Loucy (cell line): ENCODE measurements at regions not wholly inside any gene's neighbourhood (a gene's known extent, or its start where the extent isn't known, plus 50 kb on each side); places are given as distances from the start of the nearest gene placed in this dataset.

ENCODE experiments used
- H2AFZ ChIP-seq: fragments of 200-600 bp; sonication (generic); 2 replicates; pipeline ENCODE4 v1.6.0; 2016; ENCODE audit warnings: antibody characterized with exemption, mild to moderate bottlenecking, low read length, moderate library complexity
- H3F3A ChIP-seq: fragments of 200-600 bp; 2 replicates; pipeline ENCODE4 v1.6.0; 2016; ENCODE audit warnings: antibody characterized with exemption, low read depth, mild to moderate bottlenecking
- H3K27me3 ChIP-seq: fragments of 200-600 bp; sonication (generic); 2 replicates; pipeline ENCODE4 v1.6.1; 2014; ENCODE audit warnings: low read length, mild to moderate bottlenecking; ENCODE audit not compliant: insufficient read depth, poor library complexity, severe bottlenecking
- H3K36me3 ChIP-seq: fragments of 200-600 bp; sonication (generic); 2 replicates; pipeline ENCODE4 v1.6.1; 2016; ENCODE audit warnings: low read length; ENCODE audit not compliant: insufficient read depth
- H3K4me1 ChIP-seq: fragments of 200-600 bp; sonication (generic); 2 replicates; pipeline ENCODE4 v1.5.1; 2014; ENCODE audit warnings: low read length, mild to moderate bottlenecking; ENCODE audit not compliant: insufficient read depth, poor library complexity, severe bottlenecking
- H3K4me2 ChIP-seq: fragments of 200-600 bp; sonication (generic); 2 replicates; pipeline ENCODE4 v1.6.0; 2014; ENCODE audit warnings: antibody characterized with exemption, low read length, low read depth, mild to moderate bottlenecking; ENCODE audit not compliant: poor library complexity, severe bottlenecking
- H3K4me3 ChIP-seq: fragments of 200-600 bp; sonication (generic); 2 replicates; pipeline ENCODE4 v1.5.1; 2014; ENCODE audit warnings: low read length, mild to moderate bottlenecking, mixed read lengths; ENCODE audit not compliant: poor library complexity, severe bottlenecking
- H3K79me2 ChIP-seq: fragments of 200-600 bp; sonication (generic); 2 replicates; pipeline ENCODE4 v1.6.1; 2014; ENCODE audit warnings: low read length; ENCODE audit not compliant: insufficient read depth
- H3K9ac ChIP-seq: fragments of 200-600 bp; sonication (generic); 2 replicates; pipeline ENCODE4 v1.6.0; 2014; ENCODE audit warnings: mild to moderate bottlenecking, low read depth, low read length, moderate library complexity; ENCODE audit not compliant: poor library complexity, severe bottlenecking
- H3K9me2 ChIP-seq: fragments of 200-600 bp; sonication (generic); replicated peaks from 2 replicates; pipeline ENCODE4 v1.6.1; 2016; ENCODE audit warnings: low read depth, low read length, mixed read lengths
- H3K9me3 ChIP-seq: fragments of 200-600 bp; sonication (generic); 2 replicates; pipeline ENCODE4 v1.6.1; 2014; ENCODE audit warnings: mild to moderate bottlenecking, antibody characterized with exemption, low read length, low read depth; ENCODE audit not compliant: insufficient read depth
- H4K20me1 ChIP-seq: fragments of 200-600 bp; sonication (generic); 2 replicates; pipeline ENCODE4 v1.6.0; 2014; ENCODE audit warnings: antibody characterized with exemption, low read length, mild to moderate bottlenecking; ENCODE audit not compliant: insufficient read depth, poor library complexity, severe bottlenecking
- EZH2phosphoT487 ChIP-seq: fragments of 200-600 bp; IDR thresholded peaks from 2 replicates; pipeline ENCODE4 v1.6.1; 2018; ENCODE audit warnings: antibody characterized with exemption, mild to moderate bottlenecking, moderate library complexity, borderline replicate concordance
- TF ChIP-seq, protein P1 (sequence below): fragments of 200-600 bp; sonication (generic); conservative IDR thresholded peaks from 2 replicates; pipeline ENCODE4 v1.5.1; 2014; ENCODE audit warnings: mild to moderate bottlenecking, antibody characterized with exemption, low read length

DNA sequence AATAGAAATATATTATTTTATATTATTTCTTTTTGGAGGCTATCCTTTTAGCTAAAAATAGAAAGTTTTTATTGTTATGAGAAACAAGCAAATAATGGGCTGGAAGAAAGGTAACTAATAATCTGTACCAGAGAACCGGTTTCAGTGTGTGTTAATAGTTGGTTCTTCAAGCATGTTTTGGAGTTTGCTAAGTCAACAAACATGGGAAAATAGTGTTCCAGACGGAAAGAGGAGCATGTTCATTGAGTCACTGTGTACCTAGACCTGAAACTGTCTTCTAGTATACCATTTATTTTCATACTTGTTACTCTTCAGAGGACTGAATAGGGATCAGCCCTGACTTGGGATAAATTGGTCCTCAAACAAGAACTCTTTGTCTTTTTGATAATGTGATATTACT is 134.5 kb upstream of the CWC22 start:
- Histone ChIP-seq H3K36me3 (no peaks in the 10 kb centered on the region), H2AFZ (no peak overlapping the region), H4K20me1 (no peaks in the 10 kb centered on the region), H3K9me3 (no peaks in the 10 kb centered on the region), H3K9me2 (no peaks in the 10 kb centered on the region), H3K79me2 (no peaks in the 10 kb centered on the region), H3K4me3 (no peak overlapping the region), H3K27me3 (no peaks in the 10 kb centered on the region), H3K4me1 (no peaks in the 10 kb centered on the region), H3K4me2 (no peak overlapping the region), H3K9ac (no peak overlapping the region), H3F3A (no peaks in the 10 kb centered on the region)
- TF ChIP-seq, protein P1, sequence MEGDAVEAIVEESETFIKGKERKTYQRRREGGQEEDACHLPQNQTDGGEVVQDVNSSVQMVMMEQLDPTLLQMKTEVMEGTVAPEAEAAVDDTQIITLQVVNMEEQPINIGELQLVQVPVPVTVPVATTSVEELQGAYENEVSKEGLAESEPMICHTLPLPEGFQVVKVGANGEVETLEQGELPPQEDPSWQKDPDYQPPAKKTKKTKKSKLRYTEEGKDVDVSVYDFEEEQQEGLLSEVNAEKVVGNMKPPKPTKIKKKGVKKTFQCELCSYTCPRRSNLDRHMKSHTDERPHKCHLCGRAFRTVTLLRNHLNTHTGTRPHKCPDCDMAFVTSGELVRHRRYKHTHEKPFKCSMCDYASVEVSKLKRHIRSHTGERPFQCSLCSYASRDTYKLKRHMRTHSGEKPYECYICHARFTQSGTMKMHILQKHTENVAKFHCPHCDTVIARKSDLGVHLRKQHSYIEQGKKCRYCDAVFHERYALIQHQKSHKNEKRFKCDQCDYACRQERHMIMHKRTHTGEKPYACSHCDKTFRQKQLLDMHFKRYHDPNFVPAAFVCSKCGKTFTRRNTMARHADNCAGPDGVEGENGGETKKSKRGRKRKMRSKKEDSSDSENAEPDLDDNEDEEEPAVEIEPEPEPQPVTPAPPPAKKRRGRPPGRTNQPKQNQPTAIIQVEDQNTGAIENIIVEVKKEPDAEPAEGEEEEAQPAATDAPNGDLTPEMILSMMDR, result no peak
- no peak for TF ChIP-seq EZH2phosphoT487

DNA sequence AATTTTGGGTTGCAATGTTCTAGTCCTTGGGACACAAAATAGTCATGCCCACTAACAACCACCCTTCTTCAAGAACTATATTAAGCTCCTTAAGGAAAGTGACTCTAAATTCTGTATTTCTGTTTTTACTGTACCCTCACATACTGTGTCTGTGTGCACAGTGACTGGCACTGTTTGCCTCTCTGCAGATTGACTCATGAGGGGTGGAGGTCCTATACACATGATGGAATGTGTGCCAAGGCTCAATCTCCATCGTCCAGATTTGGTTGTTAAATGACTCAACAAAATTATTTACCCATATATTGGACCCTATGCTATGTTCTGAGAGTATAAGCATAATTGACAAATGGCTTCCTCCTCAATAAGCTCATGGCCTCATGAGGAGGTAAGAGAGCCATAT is 126.6 kb upstream of the CWC22 start:
- no peak overlapping the region for H3K9ac ChIP-seq
- no peaks in the 10 kb centered on the region for H3K4me1 ChIP-seq
- no peaks in the 10 kb centered on the region for H3K79me2 ChIP-seq
- H3K36me3 ChIP-seq, result no peaks in the 10 kb centered on the region
- no peaks in the 10 kb centered on the region for H3K9me2 ChIP-seq
- TF ChIP-seq EZH2phosphoT487, result no peak
- TF ChIP-seq, protein P1, result no peak
- H3F3A ChIP-seq, result no peaks in the 10 kb centered on the region
- no peak overlapping the region for H3K4me2 ChIP-seq
- no peaks in the 10 kb centered on the region for H3K9me3 ChIP-seq
- no peak overlapping the region for H2AFZ ChIP-seq
- H4K20me1 ChIP-seq, result no peaks in the 10 kb centered on the region
- H3K4me3 ChIP-seq, result no peak overlapping the region
- H3K27me3 ChIP-seq, result no peaks in the 10 kb centered on the region

DNA sequence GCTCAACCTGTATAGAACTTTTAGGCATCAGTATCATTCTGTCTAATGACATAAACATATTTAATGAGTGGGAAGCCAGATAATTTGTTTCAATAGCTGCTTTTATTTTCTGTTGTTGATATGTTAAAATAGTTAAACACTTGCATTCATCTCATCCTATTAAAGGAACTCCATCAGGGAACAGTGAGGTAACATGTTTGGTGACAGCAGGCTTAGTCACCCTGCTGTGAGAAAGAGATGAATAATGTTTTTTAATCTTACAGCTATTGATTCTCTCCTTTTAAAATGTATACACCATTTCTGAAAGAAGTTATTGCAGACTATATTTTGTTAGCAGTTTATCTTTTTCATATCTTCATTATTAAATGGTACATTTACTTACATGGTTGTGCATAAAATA is 123.3 kb upstream of the CWC22 start:
- Histone ChIP-seq H3K4me1 (no peaks in the 10 kb centered on the region), H3K9me3 (no peaks in the 10 kb centered on the region), H3K9ac (no peak overlapping the region), H3K36me3 (no peaks in the 10 kb centered on the region), H3K4me3 (no peak overlapping the region), H3K79me2 (no peaks in the 10 kb centered on the region), H4K20me1 (no peaks in the 10 kb centered on the region), H3K9me2 (no peaks in the 10 kb centered on the region), H3F3A (no peaks in the 10 kb centered on the region), H3K4me2 (no peak overlapping the region), H3K27me3 (no peaks in the 10 kb centered on the region), H2AFZ (no peak overlapping the region)
- no peak for TF ChIP-seq EZH2phosphoT487
- TF ChIP-seq, protein P1, result no peak
